Stimulated activated naive B cell treated with anti-CD40 and anti-IgM and Interleukin-4, amounts not matched to agents 10 μg/mL and 1 μg/mL and 100 μg/mL, for 72 hours (primary cell): ENCODE measurements at regions not wholly inside any gene's neighbourhood (a gene's known extent, or its start where the extent isn't known, plus 50 kb on each side); places are given as distances from the start of the nearest gene placed in this dataset.

Experiments used
- ATAC-seq, 2 donors: fragments of 150-1000 bp; cut with Tn5 transposase; replicated peaks; 2 replicates each; pipeline ENCODE4 v1.10.0; 2021; ENCODE audit warnings: moderate library complexity in 1 of 2
- DNase-seq: peaks from one replicate; pipeline ENCODE4 v3.0.0; 2021
- H3K27ac Mint-ChIP-seq: one replicate; pipeline ENCODE4 v1.8.0; 2022; ENCODE audit warnings: mild to moderate bottlenecking, mixed read lengths
- H3K27me3 Mint-ChIP-seq, 2 donors: one replicate each; pipeline ENCODE4 v1.8.0; 2022; ENCODE audit warnings: mixed read lengths in 2 of 2
- H3K36me3 Mint-ChIP-seq, 2 donors: one replicate each; pipeline ENCODE4 v1.8.0; 2022; ENCODE audit warnings: mixed read lengths in 2 of 2, mild to moderate bottlenecking in 1 of 2
- H3K4me1 Mint-ChIP-seq, 2 donors: one replicate each; pipeline ENCODE4 v1.8.0; 2022; ENCODE audit warnings: mixed read lengths in 2 of 2, mild to moderate bottlenecking in 1 of 2
- H3K4me3 Mint-ChIP-seq, 2 donors: one replicate each; pipeline ENCODE4 v1.8.0; 2022; ENCODE audit warnings: mild to moderate bottlenecking in 2 of 2, mixed read lengths in 2 of 2, moderate library complexity in 1 of 2
- H3K9me3 Mint-ChIP-seq, 2 donors: one replicate each; pipeline ENCODE4 v1.8.0; 2022; ENCODE audit warnings: mixed read lengths in 2 of 2, mild to moderate bottlenecking in 1 of 2

- H3K27ac Mint-ChIP-seq = no peak overlapping the region
- no peaks in the 10 kb centered on the region for H3K36me3 Mint-ChIP-seq
- H3K4me3 Mint-ChIP-seq = no peak overlapping the region
- DNase-seq (no peak), ATAC-seq (no peak)
- H3K9me3 Mint-ChIP-seq = peaks cover 3 to 5% of the 10 kb centered on the region in 2 donors
- peaks cover 4 to 11% of the 10 kb centered on the region in 2 donors for H3K27me3 Mint-ChIP-seq
- H3K4me1 Mint-ChIP-seq = no peaks in the 10 kb centered on the region
These were observed 102.8 kb downstream of the IRX1 start for GRCh38 chr5:3698412-3698811.

- no peaks in the 10 kb centered on the region for H3K4me1 Mint-ChIP-seq
- no peaks in the 10 kb centered on the region for H3K36me3 Mint-ChIP-seq
- no peak overlapping the region for H3K27ac Mint-ChIP-seq
- peaks cover 1 to 3% of the 10 kb centered on the region in 2 donors for H3K9me3 Mint-ChIP-seq
- H3K4me3 Mint-ChIP-seq = no peak overlapping the region
- peaks cover 4 to 18% of the 10 kb centered on the region in 2 donors for H3K27me3 Mint-ChIP-seq
- no peak for DNase-seq
- ATAC-seq = no peak
These were observed 106.1 kb downstream of the IRX1 start for GRCh38 chr5:3701694-3702093.

- Mint-ChIP-seq H3K9me3 (peaks cover 0 to 3% of the 10 kb centered on the region in 2 donors), H3K27me3 (peaks cover 4 to 18% of the 10 kb centered on the region in 2 donors), H3K27ac (no peak overlapping the region), H3K4me3 (no peak overlapping the region), H3K36me3 (no peaks in the 10 kb centered on the region), H3K4me1 (no peaks in the 10 kb centered on the region)
- no peak for DNase-seq
- no peak for ATAC-seq
These were observed 109.0 kb downstream of the IRX1 start for GRCh38 chr5:3704661-3705060.

- no peak for ATAC-seq
- no peaks in the 10 kb centered on the region for H3K4me1 Mint-ChIP-seq
- peaks cover 0 to 7% of the 10 kb centered on the region in 2 donors for H3K27me3 Mint-ChIP-seq
- DNase-seq = no peak
- no peak overlapping the region for H3K4me3 Mint-ChIP-seq
- no peak overlapping the region for H3K27ac Mint-ChIP-seq
- no peaks in the 10 kb centered on the region for H3K36me3 Mint-ChIP-seq
- H3K9me3 Mint-ChIP-seq = no peaks in the 10 kb centered on the region
These were observed 113.6 kb downstream of the IRX1 start for GRCh38 chr5:3709068-3709716.

- no peaks in the 10 kb centered on the region for H3K4me1 Mint-ChIP-seq
- H3K4me3 Mint-ChIP-seq = no peak overlapping the region
- H3K27me3 Mint-ChIP-seq = peaks cover 0 to 7% of the 10 kb centered on the region in 2 donors
- no peak overlapping the region for H3K27ac Mint-ChIP-seq
- peaks cover 0 to 1% of the 10 kb centered on the region in 2 donors for H3K9me3 Mint-ChIP-seq
- no peaks in the 10 kb centered on the region for H3K36me3 Mint-ChIP-seq
- DNase-seq (no peak), ATAC-seq (no peak)
These were observed 114.2 kb downstream of the IRX1 start for GRCh38 chr5:3709717-3710348.

GRCh38 chr5:3715062-3715461, 119.4 kb downstream of the IRX1 start:
- Mint-ChIP-seq H3K4me1 (no peaks in the 10 kb centered on the region), H3K27ac (no peak overlapping the region), H3K36me3 (no peaks in the 10 kb centered on the region), H3K27me3 (no peaks in the 10 kb centered on the region), H3K9me3 (peaks cover 3 to 8% of the 10 kb centered on the region in 2 donors), H3K4me3 (no peak overlapping the region)
- DNase-seq (no peak), ATAC-seq (no peak)

- Mint-ChIP-seq H3K4me3 (no peak overlapping the region), H3K36me3 (no peaks in the 10 kb centered on the region), H3K27me3 (no peaks in the 10 kb centered on the region), H3K4me1 (no peaks in the 10 kb centered on the region), H3K9me3 (no peaks in the 10 kb centered on the region), H3K27ac (no peak overlapping the region)
- no peak for DNase-seq
- no peak for ATAC-seq
These were observed 134.0 kb downstream of the IRX1 start for GRCh38 chr5:3729631-3730030.

- DNase-seq = no peak
- H3K4me1 Mint-ChIP-seq = no peaks in the 10 kb centered on the region
- no peak overlapping the region for H3K4me3 Mint-ChIP-seq
- H3K9me3 Mint-ChIP-seq = peaks cover 0 to 1% of the 10 kb centered on the region in 2 donors
- no peak overlapping the region for H3K27ac Mint-ChIP-seq
- ATAC-seq = no peak
- no peaks in the 10 kb centered on the region for H3K36me3 Mint-ChIP-seq
- H3K27me3 Mint-ChIP-seq = no peaks in the 10 kb centered on the region
These were observed 139.0 kb downstream of the IRX1 start for GRCh38 chr5:3734632-3735031.

GRCh38 chr5:3736466-3736865, 140.8 kb downstream of the IRX1 start:
- H3K27me3 Mint-ChIP-seq = no peaks in the 10 kb centered on the region
- H3K36me3 Mint-ChIP-seq = no peaks in the 10 kb centered on the region
- H3K4me3 Mint-ChIP-seq = no peak overlapping the region
- H3K27ac Mint-ChIP-seq = no peak overlapping the region
- ATAC-seq (no peak), DNase-seq (no peak)
- H3K9me3 Mint-ChIP-seq = peaks cover 0 to 1% of the 10 kb centered on the region in 2 donors
- H3K4me1 Mint-ChIP-seq = no peaks in the 10 kb centered on the region

- no peaks in the 10 kb centered on the region for H3K4me1 Mint-ChIP-seq
- peaks cover 0 to 1% of the 10 kb centered on the region in 2 donors for H3K9me3 Mint-ChIP-seq
- no peak overlapping the region for H3K4me3 Mint-ChIP-seq
- H3K27ac Mint-ChIP-seq = no peak overlapping the region
- no peaks in the 10 kb centered on the region for H3K36me3 Mint-ChIP-seq
- DNase-seq (no peak), ATAC-seq (no peak)
- H3K27me3 Mint-ChIP-seq = no peaks in the 10 kb centered on the region
These were observed 141.3 kb downstream of the IRX1 start for GRCh38 chr5:3736926-3737325.

- H3K9me3 Mint-ChIP-seq = peaks cover 0 to 1% of the 10 kb centered on the region in 2 donors
- no peak overlapping the region for H3K4me3 Mint-ChIP-seq
- H3K27ac Mint-ChIP-seq = no peak overlapping the region
- DNase-seq (no peak), ATAC-seq (no peak)
- no peaks in the 10 kb centered on the region for H3K4me1 Mint-ChIP-seq
- no peaks in the 10 kb centered on the region for H3K36me3 Mint-ChIP-seq
- H3K27me3 Mint-ChIP-seq = no peaks in the 10 kb centered on the region
These were observed 143.3 kb downstream of the IRX1 start for GRCh38 chr5:3738919-3739318.

GRCh38 chr5:3740546-3741373, 145.1 kb downstream of the IRX1 start:
- Mint-ChIP-seq H3K9me3 (peaks cover 0 to 1% of the 10 kb centered on the region in 2 donors), H3K27me3 (no peaks in the 10 kb centered on the region), H3K27ac (no peak overlapping the region), H3K4me1 (no peaks in the 10 kb centered on the region), H3K4me3 (no peak overlapping the region), H3K36me3 (no peaks in the 10 kb centered on the region)
- ATAC-seq (no peak), DNase-seq (no peak)

GRCh38 chr5:3741374-3741770, 145.7 kb downstream of the IRX1 start:
- Mint-ChIP-seq H3K9me3 (peaks cover under 1 to 1% of the 10 kb centered on the region in 2 donors), H3K36me3 (no peaks in the 10 kb centered on the region), H3K4me1 (no peaks in the 10 kb centered on the region), H3K27me3 (no peaks in the 10 kb centered on the region), H3K27ac (no peak overlapping the region), H3K4me3 (no peak overlapping the region)
- no peak for DNase-seq
- ATAC-seq = no peak

- ATAC-seq (no peak), DNase-seq (no peak)
- no peaks in the 10 kb centered on the region for H3K36me3 Mint-ChIP-seq
- no peak overlapping the region for H3K27ac Mint-ChIP-seq
- H3K9me3 Mint-ChIP-seq = peaks cover 0 to 5% of the 10 kb centered on the region in 2 donors
- H3K4me3 Mint-ChIP-seq = no peak overlapping the region
- H3K4me1 Mint-ChIP-seq = no peaks in the 10 kb centered on the region
- H3K27me3 Mint-ChIP-seq = no peaks in the 10 kb centered on the region
These were observed 147.1 kb downstream of the IRX1 start for GRCh38 chr5:3742750-3743149.

- ATAC-seq = no peak
- peaks cover 9 to 11% of the 10 kb centered on the region in 2 donors for H3K9me3 Mint-ChIP-seq
These were observed 156.2 kb downstream of the IRX1 start for GRCh38 chr5:3751846-3752245.

More at GRCh38 chr5:3751846-3752245, 156.2 kb downstream of the IRX1 start:
- peaks cover 0 to 3% of the 10 kb centered on the region in 2 donors for H3K27me3 Mint-ChIP-seq
- no peak for DNase-seq
- H3K4me1 Mint-ChIP-seq = no peaks in the 10 kb centered on the region
- H3K4me3 Mint-ChIP-seq = no peak overlapping the region
- peaks cover 0 to 3% of the 10 kb centered on the region in 2 donors for H3K36me3 Mint-ChIP-seq
- H3K27ac Mint-ChIP-seq = no peak overlapping the region
